K562 (cell line): ENCODE measurements at regions not wholly inside any gene's neighbourhood (a gene's known extent, or its start where the extent isn't known, plus 50 kb on each side); places are given as distances from the start of the nearest gene placed in this dataset.
"Not testable (repeated sequence)": the region's sequence is repeated elsewhere in the genome, so short reads cannot be mapped to it uniquely, and the experiment has no call there.

ENCODE experiments used
- ARNT ChIP-seq, 2 experiments: fragments of 450-650 bp; IDR thresholded peaks; 2 replicates each; pipeline ENCODE4 v1.6.1; 2016; ENCODE audit warnings: mild to moderate bottlenecking in 1 of 2
- FOSL1 ChIP-seq: fragments of 200-800 bp; sonication (Bioruptor generic); conservative IDR thresholded peaks from 2 replicates; pipeline ENCODE4 v1.6.1; 2016; ENCODE audit warnings: missing genetic modification characterization, missing compliant biosample characterization
- FUS ChIP-seq: fragments of 200-400 bp; formaldehyde crosslinking; optimal IDR thresholded peaks from 2 replicates; pipeline ENCODE3; 2017; ENCODE audit warnings: low read depth, low read length
- MYC ChIP-seq, 2 experiments: fragments of 250-450 bp in 1 of 2; sonication (Bioruptor Pico) in 1 of 2; IDR thresholded peaks; 2 replicates each; pipeline versions ENCODE4 v1.5.1 to v1.6.1; 2012 to 2021; ENCODE audit warnings: low read depth in 2 of 2, borderline replicate concordance in 1 of 2, improper control_type of control experiment in 1 of 2, low read length in 1 of 2, mild to moderate bottlenecking in 1 of 2, moderate library complexity in 1 of 2
- ZC3H4 ChIP-seq: sonication (generic); formaldehyde crosslinking; IDR thresholded peaks from 2 replicates; pipeline ENCODE4 v1.9.0; 2021; ENCODE audit warnings: missing genetic modification reagents, borderline replicate concordance
- ZNF174 ChIP-seq: fragments of 250-450 bp; sonication (Bioruptor Pico); IDR thresholded peaks from 2 replicates; pipeline ENCODE4 v1.4.0; 2020; ENCODE audit warnings: mild to moderate bottlenecking
- TF ChIP-seq, protein P1 (sequence below): sonication (generic); formaldehyde crosslinking; IDR thresholded peaks from 2 replicates; pipeline ENCODE4 v1.8.0; 2022; ENCODE audit warnings: missing genetic modification reagents, mild to moderate bottlenecking, borderline replicate concordance
- TF ChIP-seq, protein P2 (sequence below): fragments of 450-650 bp; IDR thresholded peaks from one replicate; pipeline ENCODE4 v1.6.1; 2018; ENCODE audit warnings: mild to moderate bottlenecking, moderate library complexity; ENCODE audit not compliant: partially characterized antibody
- TF ChIP-seq, protein P3 (sequence below): fragments of 450-650 bp; formaldehyde crosslinking; IDR thresholded peaks from 2 replicates; pipeline ENCODE4 v1.4.0; 2020; ENCODE audit warnings: mild to moderate bottlenecking, mixed read lengths
- TF ChIP-seq, protein P4 (sequence below), 2 experiments: fragments of 250-450 bp in 1 of 2; fragments of 450-650 bp in 1 of 2; sonication (Bioruptor Pico) in 1 of 2; IDR thresholded peaks; 2 replicates each; pipeline versions ENCODE4 v1.6.1 to v1.8.0; 2016 to 2021; ENCODE audit warnings: mild to moderate bottlenecking in 2 of 2, moderate library complexity in 2 of 2, missing compliant biosample characterization in 1 of 2, missing genetic modification characterization in 1 of 2

DNA sequence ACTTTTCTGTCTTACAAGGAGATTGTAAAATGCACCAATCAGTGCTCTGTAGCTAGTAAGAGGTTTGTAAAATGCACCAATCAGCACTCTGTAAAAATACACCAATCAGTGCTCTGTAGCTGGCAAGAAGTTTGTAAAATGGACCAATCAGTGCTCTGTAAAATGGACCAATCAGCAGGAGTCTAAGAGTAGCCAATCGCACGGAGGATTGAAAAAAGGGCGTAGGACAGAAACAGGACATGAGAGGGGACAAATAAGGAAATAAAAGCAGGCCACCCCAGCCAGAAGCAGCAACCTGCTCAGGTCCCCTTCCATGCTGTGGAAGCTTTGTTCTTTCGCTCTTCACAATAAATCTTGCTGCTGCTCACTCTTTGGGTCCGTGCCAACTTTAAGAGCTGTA lies 199.1 kb upstream of the TRPC7 start:
- TF ChIP-seq, protein P1, sequence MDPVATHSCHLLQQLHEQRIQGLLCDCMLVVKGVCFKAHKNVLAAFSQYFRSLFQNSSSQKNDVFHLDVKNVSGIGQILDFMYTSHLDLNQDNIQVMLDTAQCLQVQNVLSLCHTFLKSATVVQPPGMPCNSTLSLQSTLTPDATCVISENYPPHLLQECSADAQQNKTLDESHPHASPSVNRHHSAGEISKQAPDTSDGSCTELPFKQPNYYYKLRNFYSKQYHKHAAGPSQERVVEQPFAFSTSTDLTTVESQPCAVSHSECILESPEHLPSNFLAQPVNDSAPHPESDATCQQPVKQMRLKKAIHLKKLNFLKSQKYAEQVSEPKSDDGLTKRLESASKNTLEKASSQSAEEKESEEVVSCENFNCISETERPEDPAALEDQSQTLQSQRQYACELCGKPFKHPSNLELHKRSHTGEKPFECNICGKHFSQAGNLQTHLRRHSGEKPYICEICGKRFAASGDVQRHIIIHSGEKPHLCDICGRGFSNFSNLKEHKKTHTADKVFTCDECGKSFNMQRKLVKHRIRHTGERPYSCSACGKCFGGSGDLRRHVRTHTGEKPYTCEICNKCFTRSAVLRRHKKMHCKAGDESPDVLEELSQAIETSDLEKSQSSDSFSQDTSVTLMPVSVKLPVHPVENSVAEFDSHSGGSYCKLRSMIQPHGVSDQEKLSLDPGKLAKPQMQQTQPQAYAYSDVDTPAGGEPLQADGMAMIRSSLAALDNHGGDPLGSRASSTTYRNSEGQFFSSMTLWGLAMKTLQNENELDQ (CRISPR knock-in tag): not testable (repeated sequence)
- TF ChIP-seq, protein P2, sequence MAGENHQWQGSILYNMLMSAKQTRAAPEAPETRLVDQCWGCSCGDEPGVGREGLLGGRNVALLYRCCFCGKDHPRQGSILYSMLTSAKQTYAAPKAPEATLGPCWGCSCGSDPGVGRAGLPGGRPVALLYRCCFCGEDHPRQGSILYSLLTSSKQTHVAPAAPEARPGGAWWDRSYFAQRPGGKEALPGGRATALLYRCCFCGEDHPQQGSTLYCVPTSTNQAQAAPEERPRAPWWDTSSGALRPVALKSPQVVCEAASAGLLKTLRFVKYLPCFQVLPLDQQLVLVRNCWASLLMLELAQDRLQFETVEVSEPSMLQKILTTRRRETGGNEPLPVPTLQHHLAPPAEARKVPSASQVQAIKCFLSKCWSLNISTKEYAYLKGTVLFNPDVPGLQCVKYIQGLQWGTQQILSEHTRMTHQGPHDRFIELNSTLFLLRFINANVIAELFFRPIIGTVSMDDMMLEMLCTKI: not testable (repeated sequence)
- TF ChIP-seq, protein P3, sequence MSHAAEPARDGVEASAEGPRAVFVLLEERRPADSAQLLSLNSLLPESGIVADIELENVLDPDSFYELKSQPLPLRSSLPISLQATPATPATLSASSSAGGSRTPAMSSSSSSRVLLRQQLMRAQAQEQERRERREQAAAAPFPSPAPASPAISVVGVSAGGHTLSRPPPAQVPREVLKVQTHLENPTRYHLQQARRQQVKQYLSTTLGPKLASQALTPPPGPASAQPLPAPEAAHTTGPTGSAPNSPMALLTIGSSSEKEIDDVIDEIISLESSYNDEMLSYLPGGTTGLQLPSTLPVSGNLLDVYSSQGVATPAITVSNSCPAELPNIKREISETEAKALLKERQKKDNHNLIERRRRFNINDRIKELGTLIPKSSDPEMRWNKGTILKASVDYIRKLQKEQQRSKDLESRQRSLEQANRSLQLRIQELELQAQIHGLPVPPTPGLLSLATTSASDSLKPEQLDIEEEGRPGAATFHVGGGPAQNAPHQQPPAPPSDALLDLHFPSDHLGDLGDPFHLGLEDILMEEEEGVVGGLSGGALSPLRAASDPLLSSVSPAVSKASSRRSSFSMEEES (CRISPR knock-in tag): not testable (repeated sequence)
- TF ChIP-seq ARNT (IDR thresholded peaks at IDR 0.05); FUS; ZC3H4; ZNF174 (CRISPR knock-in tag); MYC (IDR thresholded peaks at IDR 0.05; ENCODE audit: low read depth, low read length); MYC (CRISPR knock-in tag; IDR thresholded peaks at IDR 0.05; ENCODE audit: borderline replicate concordance, low read depth); FOSL1 (tag): not testable (repeated sequence)
- TF ChIP-seq, protein P4, sequence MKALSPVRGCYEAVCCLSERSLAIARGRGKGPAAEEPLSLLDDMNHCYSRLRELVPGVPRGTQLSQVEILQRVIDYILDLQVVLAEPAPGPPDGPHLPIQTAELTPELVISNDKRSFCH (CRISPR knock-in tag; IDR thresholded peaks at IDR 0.05): not testable (repeated sequence)
- TF ChIP-seq, protein P4 (tag; IDR thresholded peaks at IDR 0.05): not testable (repeated sequence)
